ENCODE measurements at regions not wholly inside any gene's neighbourhood (a gene's known extent, or its start where the extent isn't known, plus 50 kb on each side); places are given as distances from the start of the nearest gene placed in this dataset.

DNA sequence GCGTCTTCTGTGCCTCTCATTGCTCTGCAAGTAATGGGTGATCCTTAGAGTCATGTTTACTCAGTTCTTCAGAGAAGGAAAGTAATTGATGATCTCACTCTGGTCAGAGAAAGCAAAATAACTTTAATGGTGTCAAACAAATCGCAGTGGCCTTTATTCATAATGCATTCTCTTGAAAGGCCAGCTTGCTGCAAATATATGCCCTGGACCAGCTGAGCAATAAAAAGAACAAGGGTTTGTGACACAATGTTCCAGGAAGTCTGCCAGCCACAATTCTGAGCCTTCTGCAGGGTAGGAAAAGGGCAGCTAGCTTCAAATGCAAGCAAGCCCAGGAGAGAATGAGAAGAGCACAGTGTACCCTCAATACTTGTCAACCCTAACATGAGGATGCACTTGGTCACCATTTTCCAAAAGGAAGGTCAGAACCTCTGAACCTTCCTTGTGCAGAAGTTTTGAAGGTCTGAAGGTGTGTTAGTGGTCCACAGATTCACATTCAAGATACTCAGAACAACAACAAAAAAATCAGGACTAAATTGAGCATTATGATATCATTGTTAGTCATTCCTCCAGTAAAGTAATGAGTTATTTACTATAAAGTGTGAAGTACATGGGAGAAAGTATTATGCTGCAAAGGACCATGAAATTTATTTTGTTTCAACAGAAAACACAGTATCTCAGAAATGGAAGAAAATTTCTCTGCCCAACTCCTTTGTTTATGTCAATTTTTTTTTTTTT lies 355.6 kb downstream of the PAX3 start:
- ChIA-PET POLR2A (no interaction called here), CTCF (ENCODE audit: low intra/inter-chr PET ratio) (no interaction called here)
- Histone ChIP-seq H3K36me3 (ENCODE audit: control insufficient read depth, insufficient read depth, low read length) (no peaks in the 10 kb centered on the region), H2AFZ (ENCODE audit: low read depth, low read length) (no peak overlapping the region), H3K27ac (ENCODE audit: extremely low read depth, low read depth, low read length) (no peak overlapping the region), H3K9me3 (replicated peaks; ENCODE audit: control insufficient read depth, insufficient read depth, low read depth, low read length) (no peaks in the 10 kb centered on the region), H3K27me3 (ENCODE audit: control insufficient read depth in 2 of 2, insufficient read depth in 2 of 2, low read length in 2 of 2) (no peaks in the 10 kb centered on the region), H3K4me1 (replicated peaks in 1 of 2; ENCODE audit: control insufficient read depth in 2 of 2, insufficient read depth in 2 of 2, low read length in 2 of 2) (no peaks in the 10 kb centered on the region), H3K4me2 (ENCODE audit: insufficient read depth, low read length) (no peak overlapping the region), H3K9ac (ENCODE audit: insufficient read depth in 1 of 2, low read depth in 2 of 2, low read length in 2 of 2) (no peak overlapping the region), H3K9me1 (ENCODE audit: control insufficient read depth, insufficient read depth, low read length) (no peaks in the 10 kb centered on the region), H3K79me2 (ENCODE audit: control insufficient read depth, insufficient read depth, low read length) (no peaks in the 10 kb centered on the region), H4K20me1 (replicated peaks; ENCODE audit: control insufficient read depth, insufficient read depth, low read length) (no peaks in the 10 kb centered on the region), H3K4me3 (no peak overlapping the region)
- intact Hi-C loops (cut with micrococcal nuclease) (no loop called here), in situ Hi-C loops (cut with MboI) (no loop called here)
- no peak for TF ChIP-seq KDM4B (IDR thresholded peaks at IDR 0.05; ENCODE audit: borderline replicate concordance in 2 of 2, low read depth in 1 of 2)
- no peak for TF ChIP-seq HDAC3 (IDR thresholded peaks at IDR 0.05; ENCODE audit: borderline replicate concordance, partially characterized antibody)
- TF ChIP-seq HLTF (IDR thresholded peaks at IDR 0.05), result no peak
- TF ChIP-seq RB1 (IDR thresholded peaks at IDR 0.05; ENCODE audit: low read depth), result no peak
- TF ChIP-seq SNIP1 (IDR thresholded peaks at IDR 0.05; ENCODE audit: low read depth), result no peak
- TF ChIP-seq MECOM (CRISPR knock-in tag; IDR thresholded peaks at IDR 0.05), result no peak
- no peak for TF ChIP-seq RFX7 (CRISPR knock-in tag; IDR thresholded peaks at IDR 0.05)
- no peak for TF ChIP-seq TCF3 (CRISPR knock-in tag; IDR thresholded peaks at IDR 0.05)
- no peak for TF ChIP-seq ZNF212 (CRISPR knock-in tag; IDR thresholded peaks at IDR 0.05)
- no peak for TF ChIP-seq ZNF644 (tag; IDR thresholded peaks at IDR 0.05; ENCODE audit: low read depth)
- no peak for TF ChIP-seq PTTG1 (tag; IDR thresholded peaks at IDR 0.05; ENCODE audit: low read depth)
- no peak for TF ChIP-seq HDGF (IDR thresholded peaks at IDR 0.05)
- DNase-seq (ENCODE audit: extremely low read depth in 1 of 4, low spot score in 3 of 4) (no peak), FAIRE-seq (no peak), ATAC-seq (no peak)
- no TSS peak for BruUV-seq (replicated peaks)
- 0% methylated on average over 2 of the region's 2 CpGs for WGBS (ENCODE audit: insufficient coverage, low coverage, missing lambda C conversion rate)

Measured in K562 (cell line).